AG04450 (cell line): ENCODE measurements at regions not wholly inside any gene's neighbourhood (a gene's known extent, or its start where the extent isn't known, plus 50 kb on each side); places are given as distances from the start of the nearest gene placed in this dataset.

Experiments used
- CTCF ChIA-PET: fragments of 300-600, 350-600 bp; formaldehyde crosslinking; extraction: SDS; loops from one replicate; lab custom pipeline; 2022; ENCODE audit warnings: antibody characterized with exemption, inconsistent platforms; lab: Charles Lee
- POLR2A ChIA-PET: fragments of 350-600 bp; formaldehyde crosslinking; extraction: SDS; loops from one replicate; lab custom pipeline; 2021; ENCODE audit warnings: antibody characterized with exemption, inconsistent platforms; lab: Yijun Ruan, JAX
- DNase-seq: peaks from one replicate; pipeline ENCODE4 v3.0.0-alpha.2; 2011; ENCODE audit warnings: low read depth, low spot score
- H3K27ac ChIP-seq: one replicate; pipeline ENCODE4 v1.5.1; 2012; ENCODE audit warnings: low read depth, low read length, control low read depth
- H3K27me3 ChIP-seq: one replicate; pipeline ENCODE4 v1.6.0; 2012; ENCODE audit warnings: low read length; ENCODE audit not compliant: control insufficient read depth, insufficient read depth
- H3K4me3 ChIP-seq: 2 replicates; pipeline ENCODE4 v1.5.1; 2011; ENCODE audit warnings: mild to moderate bottlenecking, low read depth, low read length, control low read depth
- H3K9me3 ChIP-seq: 2 replicates; pipeline ENCODE4 v1.5.1; 2012; ENCODE audit warnings: low read length; ENCODE audit not compliant: control insufficient read depth, insufficient read depth
- CTCF ChIP-seq: IDR thresholded peaks from 2 replicates; pipeline ENCODE4 v1.5.1; 2011; ENCODE audit warnings: low read depth, low read length, control low read depth, inconsistent platforms

GRCh38 chr18:75858754-75859153 lies 431.3 kb upstream of the SMIM21 start:
- Histone ChIP-seq H3K4me3 (no peak overlapping the region), H3K27me3 (no peaks in the 10 kb centered on the region), H3K9me3 (peaks cover 12% of the 10 kb centered on the region), H3K27ac (no peak overlapping the region)
- TF ChIP-seq CTCF = no peak
- no peak for DNase-seq
- ChIA-PET POLR2A (no interaction called here), CTCF (no interaction called here)

- Histone ChIP-seq H3K27ac (no peak overlapping the region), H3K27me3 (no peaks in the 10 kb centered on the region), H3K4me3 (no peak overlapping the region), H3K9me3 (peaks cover 8% of the 10 kb centered on the region)
- POLR2A ChIA-PET = no interaction called here
- TF ChIP-seq CTCF = no peak
- CTCF ChIA-PET = no interaction called here
- DNase-seq = no peak
Measured at GRCh38 chr18:75857558-75857957, 430.1 kb upstream of the SMIM21 start.

- H3K9me3 ChIP-seq = peaks cover 8% of the 10 kb centered on the region
- ChIA-PET POLR2A (no interaction called here), CTCF (no interaction called here)
- no peak for TF ChIP-seq CTCF
- DNase-seq = no peak
- no peaks in the 10 kb centered on the region for H3K27me3 ChIP-seq
- H3K27ac ChIP-seq = no peak overlapping the region
- no peak overlapping the region for H3K4me3 ChIP-seq
Measured at GRCh38 chr18:75854808-75855207, 427.3 kb upstream of the SMIM21 start.

GRCh38 chr18:75854174-75854573 lies 426.7 kb upstream of the SMIM21 start:
- Histone ChIP-seq H3K9me3 (peaks cover 4% of the 10 kb centered on the region), H3K4me3 (no peak overlapping the region), H3K27me3 (no peaks in the 10 kb centered on the region), H3K27ac (no peak overlapping the region)
- TF ChIP-seq CTCF = 0 out of 2 replicates have a peak, but pooled peaks have one; percentile 13
- CTCF ChIA-PET = no interaction called here
- DNase-seq = no peak
- POLR2A ChIA-PET = no interaction called here

- no peaks in the 10 kb centered on the region for H3K27me3 ChIP-seq
- CTCF ChIA-PET = no interaction called here
- DNase-seq = no peak
Measured at GRCh38 chr18:75846321-75846720, 418.8 kb upstream of the SMIM21 start.

More at GRCh38 chr18:75846321-75846720, 418.8 kb upstream of the SMIM21 start:
- no peak for TF ChIP-seq CTCF
- no peak overlapping the region for H3K27ac ChIP-seq
- H3K9me3 ChIP-seq = peaks cover 6% of the 10 kb centered on the region
- POLR2A ChIA-PET = no interaction called here
- no peak overlapping the region for H3K4me3 ChIP-seq
